HCT116 (cell line): ENCODE measurements at regions not wholly inside any gene's neighbourhood (a gene's known extent, or its start where the extent isn't known, plus 50 kb on each side); places are given as distances from the start of the nearest gene placed in this dataset.

ENCODE experiments used
- ATAC-seq: fragments of 200-7000 bp; cut with Tn5 transposase; 2 replicates; pipeline ENCODE4 v1.9.1; 2020; ENCODE audit warnings: mild to moderate bottlenecking, moderate library complexity
- BruUV-seq: library from RNA; stranded (reverse); fragments of 400-500 nt; replicated peaks from 2 replicates; lab custom pipeline; 2021; lab: Mats Ljungman, UMichigan
- CTCF ChIA-PET: fragments of 300-600 bp; sonication (Branson Sonifier 250); formaldehyde crosslinking; loops from one replicate; lab custom pipeline; 2021; ENCODE audit warnings: antibody characterized with exemption; lab: Charles Lee
- POLR2A ChIA-PET: fragments of 300-600, 350-600 bp; sonication (Branson Sonifier 250); formaldehyde crosslinking; loops from one replicate; lab custom pipeline; 2021; ENCODE audit warnings: antibody characterized with exemption; lab: Charles Lee
- RAD21 ChIA-PET, 2 experiments: fragments of 300-600 bp; sonication (Branson Sonifier 250); formaldehyde crosslinking; loops; one replicate each; lab custom pipeline; 2023; ENCODE audit warnings: low total read pairs in 2 of 2; ENCODE audit not compliant: uncharacterized antibody in 2 of 2, unreplicated experiment in 2 of 2, low non-redundant PET in 1 of 2; lab: Charles Lee
- DNase-seq: peaks from one replicate; pipeline ENCODE4 v3.0.0-alpha.2; 2010; ENCODE audit warnings: low read depth, low spot score
- H2AFZ ChIP-seq: fragments of 200-600 bp; shearing (Covaris generic), sonication (generic); 2 replicates; pipeline ENCODE4 v1.6.1; 2017; ENCODE audit warnings: low read depth, mixed run types, mixed read lengths, antibody characterized with exemption, low read length; ENCODE audit not compliant: poor library complexity, severe bottlenecking
- H3K27ac ChIP-seq: 2 replicates; pipeline ENCODE4 v1.5.1; 2012; ENCODE audit warnings: low read depth, low read length
- H3K27me3 ChIP-seq: fragments of 200-600 bp; sonication (generic); 2 replicates; pipeline ENCODE4 v1.6.1; 2016; ENCODE audit warnings: mixed run types, low read length, mixed read lengths; ENCODE audit not compliant: insufficient read depth
- H3K36me3 ChIP-seq, 2 experiments: fragments of 200-500 bp in 1 of 2; fragments of 200-600 bp in 1 of 2; sonication (Bioruptor generic) in 1 of 2; sonication (generic) in 1 of 2; 2 replicates each; pipeline versions ENCODE4 v1.5.1 to v1.6.1; 2014 to 2016; ENCODE audit warnings: low read length in 2 of 2, inconsistent platforms in 1 of 2, mixed read lengths in 1 of 2, mixed run types in 1 of 2; ENCODE audit not compliant: insufficient read depth in 2 of 2, control insufficient read depth in 1 of 2
- H3K4me1 ChIP-seq, 2 experiments: fragments of 200-600 bp in 1 of 2; sonication (generic) in 1 of 2; 2 replicates each; pipeline versions ENCODE4 v1.5.1 to v1.6.1; 2012 to 2017; ENCODE audit warnings: low read length in 2 of 2, inconsistent platforms in 1 of 2, mild to moderate bottlenecking in 1 of 2, mixed read lengths in 1 of 2, mixed run types in 1 of 2, moderate library complexity in 1 of 2; ENCODE audit not compliant: insufficient read depth in 2 of 2, control insufficient read depth in 1 of 2
- H3K4me2 ChIP-seq: fragments of 200-600 bp; sonication (generic); 2 replicates; pipeline ENCODE4 v1.6.1; 2017; ENCODE audit warnings: mixed run types, low read length, mixed read lengths
- H3K4me3 ChIP-seq, 2 experiments: fragments of 200-600 bp in 1 of 2; sonication (generic) in 1 of 2; replicated peaks in 1 of 2; 2 replicates each; pipeline ENCODE4 v1.5.1; 2011 to 2016; ENCODE audit warnings: low read length in 2 of 2, control low read depth in 1 of 2, low read depth in 1 of 2, mild to moderate bottlenecking in 1 of 2, mixed read lengths in 1 of 2, mixed run types in 1 of 2
- H3K79me2 ChIP-seq: fragments of 200-600 bp; sonication (generic); 2 replicates; pipeline ENCODE4 v1.6.1; 2017; ENCODE audit warnings: mild to moderate bottlenecking, mixed run types, low read length, moderate library complexity, mixed read lengths; ENCODE audit not compliant: insufficient read depth
- H3K9ac ChIP-seq: fragments of 200-600 bp; sonication (generic); 2 replicates; pipeline ENCODE4 v1.6.1; 2016; ENCODE audit warnings: low read length, mixed read lengths
- H3K9me2 ChIP-seq: fragments of 200-600 bp; sonication (generic), shearing (Covaris generic); 2 replicates; pipeline ENCODE4 v1.6.1; 2017; ENCODE audit warnings: mixed run types, mild to moderate bottlenecking, moderate library complexity; ENCODE audit not compliant: insufficient read depth
- H3K9me3 ChIP-seq, 2 experiments: fragments of 200-500 bp in 1 of 2; fragments of 200-600 bp in 1 of 2; sonication (Bioruptor generic) in 1 of 2; sonication (generic) in 1 of 2; 2 replicates each; pipeline ENCODE4 v1.6.1; 2014 to 2017; ENCODE audit warnings: low read length in 2 of 2, mixed read lengths in 2 of 2, inconsistent platforms in 1 of 2, low read depth in 1 of 2, mild to moderate bottlenecking in 1 of 2, mixed run types in 1 of 2, moderate library complexity in 1 of 2; ENCODE audit not compliant: control insufficient read depth in 1 of 2, insufficient read depth in 1 of 2
- H4K20me1 ChIP-seq: fragments of 200-600 bp; sonication (generic), shearing (Covaris generic); 2 replicates; pipeline ENCODE4 v1.6.1; 2017; ENCODE audit warnings: mixed run types, mild to moderate bottlenecking, moderate library complexity; ENCODE audit not compliant: insufficient read depth
- EZH2phosphoT487 ChIP-seq: fragments of 200-600 bp; IDR thresholded peaks from 2 replicates; pipeline ENCODE4 v1.6.1; 2018; ENCODE audit warnings: antibody characterized with exemption, borderline replicate concordance
- POLR2AphosphoS5 ChIP-seq: IDR thresholded peaks from 2 replicates; pipeline ENCODE4 v1.6.1; 2011; ENCODE audit warnings: mild to moderate bottlenecking, low read depth, low read length, moderate library complexity
- RAD21 ChIP-seq: IDR thresholded peaks from 2 replicates; pipeline ENCODE4 v1.6.1; 2012; ENCODE audit warnings: low read depth, mild to moderate bottlenecking
- REST ChIP-seq: IDR thresholded peaks from 2 replicates; pipeline ENCODE4 v1.6.1; 2012; ENCODE audit warnings: low read depth
- YY1 ChIP-seq: IDR thresholded peaks from 2 replicates; pipeline ENCODE4 v1.6.1; 2011; ENCODE audit warnings: low read length, low read depth, moderate library complexity, mild to moderate bottlenecking; ENCODE audit not compliant: insufficient replicate concordance; ENCODE audit errors: extremely low read depth
- ZFX ChIP-seq: fragments of 450-650 bp; IDR thresholded peaks from 2 replicates; pipeline ENCODE4 v1.6.1; 2017
- intact Hi-C: fragments of 100-400 bp; cut with micrococcal nuclease; formaldehyde crosslinking; loops from 2 replicates; pipeline ENCODE4 v1.10.0; 2022
- TF ChIP-seq, protein P1 (sequence below): IDR thresholded peaks from 2 replicates; pipeline ENCODE4 v1.6.1; 2012

DNA sequence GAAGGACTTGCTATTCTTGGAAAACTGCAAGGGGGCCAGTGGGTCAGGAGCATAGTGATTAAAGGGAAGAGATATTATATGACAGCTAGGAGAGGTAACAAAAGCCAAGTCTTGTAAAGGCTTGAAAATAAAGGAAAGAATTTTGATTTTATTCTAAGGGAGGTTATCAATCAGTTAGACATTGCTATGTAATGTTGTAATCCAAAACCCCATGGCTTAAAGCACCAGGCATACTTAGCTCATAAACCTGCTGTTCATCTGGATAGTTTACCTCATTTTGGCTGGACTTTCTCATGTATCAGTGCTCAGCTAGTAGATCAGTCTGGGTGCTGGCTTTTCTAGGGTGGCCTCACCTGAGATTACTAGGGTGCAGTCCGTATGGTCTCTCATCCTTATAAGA is 680.9 kb upstream of the LMO3 start:
- RAD21 ChIA-PET, result no interaction called here
- TF ChIP-seq, protein P1, sequence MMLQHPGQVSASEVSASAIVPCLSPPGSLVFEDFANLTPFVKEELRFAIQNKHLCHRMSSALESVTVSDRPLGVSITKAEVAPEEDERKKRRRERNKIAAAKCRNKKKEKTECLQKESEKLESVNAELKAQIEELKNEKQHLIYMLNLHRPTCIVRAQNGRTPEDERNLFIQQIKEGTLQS, result no peak
- TF ChIP-seq REST, result no peak
- TF ChIP-seq POLR2AphosphoS5, result no peak
- no peak for TF ChIP-seq EZH2phosphoT487
- TF ChIP-seq ZFX, result no peak
- TF ChIP-seq YY1, result no peak
- no peak for TF ChIP-seq RAD21
- intact Hi-C loops, result no loop called here
- CTCF ChIA-PET, result no interaction called here
- H2AFZ ChIP-seq, result no peak overlapping the region
- no peak for ATAC-seq
- no peaks in the 10 kb centered on the region for H3K27me3 ChIP-seq
- no peaks in the 10 kb centered on the region; the same call in 1 of the 2 replicates for H4K20me1 ChIP-seq
- no peak overlapping the region for H3K4me3 ChIP-seq
- no peaks in the 10 kb centered on the region for H3K9me2 ChIP-seq
- POLR2A ChIA-PET, result no interaction called here
- no TSS peak for BruUV-seq
- no peaks in the 10 kb centered on the region for H3K36me3 ChIP-seq
- no peaks in the 10 kb centered on the region for H3K4me1 ChIP-seq
- no peak overlapping the region for H3K9ac ChIP-seq
- no peaks in the 10 kb centered on the region for H3K79me2 ChIP-seq
- no peak overlapping the region for H3K4me2 ChIP-seq
- DNase-seq, result no peak
- H3K27ac ChIP-seq, result no peak overlapping the region
- H3K9me3 ChIP-seq, result peaks cover 0 to 4% of the 10 kb centered on the region in 2 experiments; a peak in 1 of 4 replicates
